ENCODE measurements at regions not wholly inside any gene's neighbourhood (a gene's known extent, or its start where the extent isn't known, plus 50 kb on each side); places are given as distances from the start of the nearest gene placed in this dataset.

GRCh38 chr2:221263573-221263972 lies 308.5 kb downstream of the EPHA4 start:
- Histone ChIP-seq H3K27me3 (ENCODE audit: control insufficient read depth, low read length) (no peaks in the 10 kb centered on the region), H4K20me1 (ENCODE audit: control insufficient read depth, insufficient read depth, low read depth, low read length) (no peaks in the 10 kb centered on the region), H3K4me2 (ENCODE audit: low read length) (no peak overlapping the region), H3K4me3 (ENCODE audit: low read length) (no peak overlapping the region), H3F3A (ENCODE audit: control insufficient read depth, insufficient read depth) (no peaks in the 10 kb centered on the region), H3K79me2 (ENCODE audit: control insufficient read depth, low read length) (no peaks in the 10 kb centered on the region), H3K36me3 (ENCODE audit: control insufficient read depth, low read length) (no peaks in the 10 kb centered on the region), H3K27ac (ENCODE audit: low read depth, low read length) (no peak overlapping the region), H3K9me2 (replicated peaks; ENCODE audit: control insufficient read depth, low read length) (no peaks in the 10 kb centered on the region), H3K4me1 (ENCODE audit: control insufficient read depth, low read length) (no peaks in the 10 kb centered on the region), H3K9me3 (ENCODE audit: control insufficient read depth, insufficient read depth, low read length) (no peaks in the 10 kb centered on the region)
- TF ChIP-seq CTCF (IDR thresholded peaks at IDR 0.05; ENCODE audit: low read depth, low read length, poor library complexity, severe bottlenecking), result no peak
- TF ChIP-seq EZH2phosphoT487 (IDR thresholded peaks at IDR 0.05; ENCODE audit: borderline replicate concordance, low read length), result no peak

- H3K9me2 ChIP-seq (replicated peaks; ENCODE audit: control insufficient read depth, low read length), result no peaks in the 10 kb centered on the region
- no peaks in the 10 kb centered on the region for H3K27me3 ChIP-seq (ENCODE audit: control insufficient read depth, low read length)
- no peak overlapping the region for H3K4me3 ChIP-seq (ENCODE audit: low read length)
- no peaks in the 10 kb centered on the region for H3K9me3 ChIP-seq (ENCODE audit: control insufficient read depth, insufficient read depth, low read length)
- no peaks in the 10 kb centered on the region for H3F3A ChIP-seq (ENCODE audit: control insufficient read depth, insufficient read depth)
- no peak overlapping the region for H3K27ac ChIP-seq (ENCODE audit: low read depth, low read length)
- H4K20me1 ChIP-seq (ENCODE audit: control insufficient read depth, insufficient read depth, low read depth, low read length), result no peaks in the 10 kb centered on the region
- no peaks in the 10 kb centered on the region for H3K36me3 ChIP-seq (ENCODE audit: control insufficient read depth, low read length)
- H3K79me2 ChIP-seq (ENCODE audit: control insufficient read depth, low read length), result no peaks in the 10 kb centered on the region
- TF ChIP-seq EZH2phosphoT487 (IDR thresholded peaks at IDR 0.05; ENCODE audit: borderline replicate concordance, low read length), result no peak
- TF ChIP-seq CTCF (IDR thresholded peaks at IDR 0.05; ENCODE audit: low read depth, low read length, poor library complexity, severe bottlenecking), result no peak
- no peaks in the 10 kb centered on the region for H3K4me1 ChIP-seq (ENCODE audit: control insufficient read depth, low read length)
- H3K4me2 ChIP-seq (ENCODE audit: low read length), result no peak overlapping the region
Observed at GRCh38 chr2:221264318-221264717, 307.8 kb downstream of the EPHA4 start.

- H3K9me3 ChIP-seq (ENCODE audit: control insufficient read depth, insufficient read depth, low read length), result no peaks in the 10 kb centered on the region
- H3K4me3 ChIP-seq (ENCODE audit: low read length), result no peak overlapping the region
- no peaks in the 10 kb centered on the region for H3K4me1 ChIP-seq (ENCODE audit: control insufficient read depth, low read length)
- H3K9me2 ChIP-seq (replicated peaks; ENCODE audit: control insufficient read depth, low read length), result no peaks in the 10 kb centered on the region
- no peak overlapping the region for H3K4me2 ChIP-seq (ENCODE audit: low read length)
- H3K27me3 ChIP-seq (ENCODE audit: control insufficient read depth, low read length), result no peaks in the 10 kb centered on the region
- H3F3A ChIP-seq (ENCODE audit: control insufficient read depth, insufficient read depth), result no peaks in the 10 kb centered on the region
- H3K36me3 ChIP-seq (ENCODE audit: control insufficient read depth, low read length), result no peaks in the 10 kb centered on the region
- H3K79me2 ChIP-seq (ENCODE audit: control insufficient read depth, low read length), result no peaks in the 10 kb centered on the region
- TF ChIP-seq CTCF (IDR thresholded peaks at IDR 0.05; ENCODE audit: low read depth, low read length, poor library complexity, severe bottlenecking) (no peak), EZH2phosphoT487 (IDR thresholded peaks at IDR 0.05; ENCODE audit: borderline replicate concordance, low read length) (no peak)
- no peaks in the 10 kb centered on the region for H4K20me1 ChIP-seq (ENCODE audit: control insufficient read depth, insufficient read depth, low read depth, low read length)
- H3K27ac ChIP-seq (ENCODE audit: low read depth, low read length), result no peak overlapping the region
Observed at GRCh38 chr2:221267773-221268425, 304.2 kb downstream of the EPHA4 start.
